ENCODE measurements at regions not wholly inside any gene's neighbourhood (a gene's known extent, or its start where the extent isn't known, plus 50 kb on each side); places are given as distances from the start of the nearest gene placed in this dataset.
"Not testable (repeated sequence)": the region's sequence is repeated elsewhere in the genome, so short reads cannot be mapped to it uniquely, and the experiment has no call there.

GRCh38 chr6:10174761-10175160 is 240.1 kb downstream of the TFAP2A start:
- DNase-seq: no peak

GRCh38 chr6:10174056-10174455 is 240.8 kb downstream of the TFAP2A start:
- no peak for DNase-seq

DNA sequence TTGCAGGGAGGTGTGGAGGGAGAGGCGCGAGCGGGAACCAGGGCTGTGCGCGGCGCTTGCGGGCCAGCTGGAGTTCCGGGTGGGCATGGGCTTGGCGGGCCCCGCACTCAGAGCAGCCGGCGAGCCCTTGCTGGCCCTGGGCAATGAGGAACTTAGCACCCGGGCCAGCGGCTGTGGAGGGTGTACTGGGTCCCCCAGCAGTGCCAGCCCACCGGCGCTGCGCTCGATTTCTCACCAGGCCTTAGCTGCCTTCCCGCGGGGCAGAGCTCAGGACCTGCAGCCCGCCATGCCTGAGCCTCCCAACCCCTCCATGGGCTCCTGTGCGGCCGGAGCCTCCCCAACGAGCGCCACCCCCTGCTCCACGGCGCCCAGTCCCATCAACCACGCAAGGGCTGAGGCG is 243.2 kb downstream of the TFAP2A start:
- DNase-seq: not testable (repeated sequence)

- DNase-seq: no peak
Observed at GRCh38 chr6:10170816-10171215, 244.1 kb downstream of the TFAP2A start.

DNA sequence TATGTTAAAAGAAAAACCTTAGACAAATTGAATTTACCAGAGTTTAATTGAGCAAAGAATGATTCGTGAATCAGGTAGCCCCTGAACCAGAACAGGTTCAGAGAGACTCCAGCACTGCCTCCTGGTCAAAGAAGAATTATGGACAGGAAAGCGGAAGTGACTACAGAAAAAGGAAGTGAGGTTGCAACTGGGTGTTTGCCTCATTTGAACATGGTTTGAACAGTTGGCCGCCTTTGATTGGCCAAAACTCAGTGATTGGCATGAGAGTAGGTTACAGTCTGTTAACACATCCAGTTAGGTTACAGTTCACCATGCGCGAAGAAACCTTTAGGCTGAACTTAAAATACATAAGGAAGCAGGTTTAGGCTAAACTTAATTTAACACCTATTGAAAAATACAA is 248.8 kb downstream of the TFAP2A start:
- no peak for DNase-seq

GRCh38 chr6:10163203-10163962 is 251.5 kb downstream of the TFAP2A start:
- no peak for DNase-seq

- DNase-seq: no peak
Observed at GRCh38 chr6:10156875-10157274, 258.0 kb downstream of the TFAP2A start.

DNA sequence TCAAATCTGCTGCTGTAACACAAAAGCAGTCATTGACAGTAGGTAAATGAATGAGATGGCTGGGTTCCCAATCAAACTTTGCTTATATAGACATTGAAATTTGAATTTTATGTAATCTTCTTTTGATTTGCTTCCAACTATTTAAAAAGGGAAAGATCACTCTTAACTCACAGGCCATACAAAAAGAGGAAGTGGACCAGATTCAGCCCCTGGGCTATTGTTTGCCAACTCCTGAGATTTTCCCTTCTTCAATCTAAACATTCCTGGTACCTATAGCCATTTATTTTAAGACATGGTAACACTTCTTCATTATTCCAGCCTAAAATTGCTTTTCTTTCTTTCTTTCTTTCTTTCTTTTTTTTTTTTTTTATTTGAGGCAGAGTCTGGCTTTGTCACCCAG is 260.6 kb downstream of the TFAP2A start:
- no peak for DNase-seq

DNA sequence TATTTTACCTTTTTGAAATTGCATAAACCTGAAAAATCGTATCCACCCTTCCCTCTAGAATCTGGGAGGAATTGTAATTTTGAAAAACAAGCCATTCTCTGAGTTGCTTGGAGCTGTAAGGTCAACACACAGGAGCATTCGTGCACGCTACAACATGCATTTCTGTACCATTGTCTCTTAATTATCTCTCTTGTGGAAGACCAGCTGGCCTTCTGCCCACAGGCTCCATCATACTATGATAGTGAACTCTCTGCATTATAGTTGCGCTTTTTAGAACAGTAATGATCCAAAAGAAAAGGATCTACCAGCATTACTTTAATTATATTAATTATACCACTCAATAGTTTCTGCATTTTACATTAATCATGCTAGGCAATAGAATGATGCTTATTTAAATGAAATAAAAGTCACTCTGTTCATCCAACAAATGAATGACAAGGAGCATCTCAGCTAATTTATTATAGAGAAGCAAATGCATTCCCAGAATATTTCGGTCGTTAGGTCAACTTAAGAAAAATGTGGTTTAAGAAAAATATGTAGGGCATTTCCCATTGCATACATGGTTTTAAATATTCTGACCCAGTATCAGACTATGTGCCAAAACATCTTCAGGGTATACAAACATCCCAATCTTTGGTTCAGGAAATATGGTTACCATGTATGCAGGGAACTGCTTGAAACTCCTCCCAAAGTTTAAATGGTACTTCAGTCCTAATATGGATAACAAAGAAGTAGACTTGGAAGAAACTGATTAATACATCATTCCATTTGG is 263.5 kb downstream of the TFAP2A start:
- no peak for DNase-seq

DNA sequence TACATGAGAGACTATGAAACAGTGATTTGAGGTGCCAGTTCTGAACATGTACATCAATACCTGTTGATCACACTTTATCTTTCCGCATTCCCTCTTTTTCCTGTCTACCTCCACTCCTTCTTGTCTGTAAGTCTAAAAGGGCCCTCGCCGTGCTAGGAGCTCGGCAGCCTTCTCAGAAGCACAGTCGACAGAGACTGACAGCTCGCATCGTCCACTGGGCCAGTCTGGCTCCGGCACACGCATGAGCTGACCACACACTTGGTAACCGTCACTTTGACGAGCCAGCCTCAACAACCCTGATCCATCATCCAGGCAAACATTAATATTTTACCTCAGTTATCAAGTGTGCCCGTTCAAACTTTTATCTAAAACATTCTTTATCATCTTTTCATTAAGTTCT is 265.3 kb downstream of the TFAP2A start:
- DNase-seq: no peak

DNA sequence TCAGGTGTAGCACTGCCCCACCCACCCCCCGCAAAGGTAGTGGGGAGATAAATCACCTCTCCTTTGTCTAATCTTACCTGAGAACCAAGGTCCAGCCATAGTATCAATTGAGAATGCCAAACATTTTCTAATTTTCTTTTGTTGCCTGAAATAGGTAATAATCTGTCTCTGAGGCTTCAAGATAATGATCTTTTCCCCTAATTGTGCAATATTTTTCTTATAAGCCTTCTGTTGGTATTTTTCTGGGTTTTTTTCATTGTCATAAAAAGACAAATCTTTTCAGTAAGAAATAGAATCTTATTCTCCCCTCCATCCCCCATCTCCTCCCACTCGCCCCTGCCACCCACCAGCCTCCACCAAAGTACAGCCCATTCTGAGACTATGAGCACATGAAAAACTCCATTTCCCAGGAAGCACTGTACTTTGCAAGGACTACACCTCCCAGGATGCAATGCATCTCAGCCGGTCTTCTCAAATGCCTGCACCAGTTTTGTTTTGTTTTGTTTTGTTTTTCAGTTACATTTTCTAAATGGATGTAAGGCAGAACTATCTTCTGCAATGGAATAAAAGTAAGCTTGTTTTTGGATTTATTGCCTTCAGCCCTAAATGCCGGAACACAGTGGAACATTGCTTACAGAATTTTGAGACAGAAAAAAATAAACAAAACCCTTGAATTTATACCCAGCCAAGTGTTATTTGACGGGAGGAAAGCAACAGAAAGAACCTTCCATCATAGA is 268.0 kb downstream of the TFAP2A start:
- no peak for DNase-seq

DNA sequence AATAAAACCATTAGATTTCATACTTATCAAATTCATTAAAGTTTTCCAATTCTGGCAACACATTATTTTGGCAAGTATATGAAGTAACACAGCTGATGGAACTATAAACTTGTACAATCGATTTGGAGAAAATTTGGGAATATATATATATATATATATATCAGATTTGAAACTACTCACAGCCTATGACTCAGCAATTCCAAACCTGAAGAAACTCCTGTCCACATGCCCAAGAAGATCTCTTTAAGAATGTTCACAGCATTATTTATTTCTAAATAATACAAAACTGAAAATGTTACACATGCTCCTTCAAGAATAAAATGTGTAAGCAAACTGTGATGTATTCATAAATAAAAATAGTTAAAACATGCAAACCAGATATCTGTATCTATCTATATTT is 270.1 kb downstream of the TFAP2A start:
- no peak for DNase-seq

- DNase-seq: no peak
Observed at GRCh38 chr6:10141746-10142443, 273.0 kb downstream of the TFAP2A start.

- no peak for DNase-seq
Observed at GRCh38 chr6:10140824-10141223, 274.1 kb downstream of the TFAP2A start.

- no peak for DNase-seq
Observed at GRCh38 chr6:10140136-10140535, 274.7 kb downstream of the TFAP2A start.

DNA sequence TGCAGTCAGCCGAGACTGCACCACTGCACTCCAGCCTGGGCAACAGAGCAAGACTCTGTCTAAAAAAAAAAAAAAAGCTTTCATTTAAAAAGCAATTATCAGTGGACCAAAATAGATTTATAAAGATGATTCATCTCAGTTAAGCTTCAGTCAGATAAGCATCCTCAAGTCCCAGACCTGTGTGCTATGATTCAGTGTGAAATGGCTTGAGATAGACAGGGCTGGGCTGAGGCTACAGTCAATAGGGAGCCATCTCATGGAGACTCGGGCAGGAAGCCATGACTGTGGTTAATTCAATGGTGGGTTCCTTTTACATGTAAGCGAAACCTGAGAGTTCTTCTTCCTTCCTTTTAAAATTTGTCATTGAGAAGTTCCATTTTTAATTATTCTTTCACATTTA is 276.0 kb downstream of the TFAP2A start:
- no peak for DNase-seq

GRCh38 chr6:10136636-10137035 is 278.2 kb downstream of the TFAP2A start:
- no peak for DNase-seq

- DNase-seq: not testable (repeated sequence)
Observed at GRCh38 chr6:10134185-10134584, 280.7 kb downstream of the TFAP2A start.

DNA sequence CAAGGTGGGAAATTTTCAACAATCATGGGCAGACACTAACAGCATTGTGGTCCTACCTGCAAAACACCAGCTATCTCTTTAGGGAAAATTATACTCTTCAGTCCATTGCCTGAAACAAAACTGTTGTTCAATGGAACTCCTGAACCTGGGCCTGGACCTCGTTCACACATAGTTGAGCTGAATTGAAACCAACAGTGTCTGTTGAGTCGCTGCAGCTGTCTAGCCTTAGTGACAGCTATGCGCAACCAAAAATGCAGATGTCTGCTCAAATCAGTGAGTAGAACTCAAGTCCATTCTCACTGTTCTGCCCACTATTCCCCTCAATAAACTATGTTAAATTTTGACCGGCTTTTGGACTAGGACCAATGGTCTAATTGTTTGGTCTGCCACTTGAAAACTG is 286.2 kb downstream of the TFAP2A start:
- DNase-seq: no peak

DNA sequence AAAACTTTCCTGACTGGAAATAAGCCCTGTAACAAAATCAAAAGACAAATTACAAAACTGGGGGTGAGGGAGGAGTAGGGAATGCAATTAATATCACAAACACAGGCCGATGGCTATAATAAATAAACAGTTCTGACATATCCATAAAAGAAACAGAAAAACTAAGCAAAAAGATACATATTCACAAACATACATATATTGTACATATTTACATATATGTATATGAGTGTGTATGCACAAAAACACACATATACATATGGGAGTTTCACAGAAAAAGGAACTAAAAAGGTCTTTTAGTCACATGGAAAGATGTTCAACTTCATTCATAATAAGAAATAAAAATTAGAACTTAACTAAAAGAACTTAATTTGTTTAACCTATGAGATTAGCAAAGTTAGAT is 292.7 kb downstream of the TFAP2A start:
- no peak for DNase-seq

- DNase-seq: no peak
Observed at GRCh38 chr6:10112871-10113549, 301.9 kb downstream of the TFAP2A start.

DNA sequence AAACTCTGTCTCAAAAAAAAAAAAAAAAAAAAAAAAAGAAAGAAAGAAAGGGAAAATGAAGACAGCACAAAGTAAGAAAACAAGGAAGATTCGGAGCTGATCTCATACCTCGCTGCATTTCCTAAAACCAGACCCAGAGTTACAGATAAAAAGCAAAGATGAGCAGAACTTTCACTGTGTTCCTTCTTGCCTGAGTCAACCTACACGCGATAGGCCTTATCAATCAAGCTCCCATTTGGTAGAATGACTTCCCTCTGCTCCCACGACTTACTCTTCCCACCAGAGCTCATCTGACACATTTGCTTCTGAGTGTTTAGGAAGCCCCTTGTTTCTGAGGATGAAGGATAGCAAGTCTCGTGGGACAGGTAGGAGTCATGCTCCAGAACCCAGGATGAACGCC is 302.9 kb downstream of the TFAP2A start:
- no peak for DNase-seq
